Left ventricle myocardium inferior (tissue), 1 donor: ENCODE measurements at regions not wholly inside any gene's neighbourhood (a gene's known extent, or its start where the extent isn't known, plus 50 kb on each side); places are given as distances from the start of the nearest gene placed in this dataset.
"Not testable (repeated sequence)": the region's sequence is repeated elsewhere in the genome, so short reads cannot be mapped to it uniquely, and the experiment has no call there.

Experiments
- DNase-seq: peaks from one replicate; pipeline ENCODE4 v3.0.0-alpha.2; 2020
- H3K27ac ChIP-seq: fragments of 200-600 bp; replicated peaks from 2 replicates; pipeline ENCODE4 v1.8.0; 2021
- H3K27me3 ChIP-seq: fragments of 200-600 bp; 2 replicates; pipeline ENCODE4 v1.8.0; 2021; ENCODE audit warnings: low read depth
- H3K36me3 ChIP-seq: fragments of 200-600 bp; 2 replicates; pipeline ENCODE4 v1.8.0; 2021
- H3K4me1 ChIP-seq: fragments of 200-600 bp; 2 replicates; pipeline ENCODE4 v1.8.0; 2021
- H3K4me3 ChIP-seq: fragments of 200-600 bp; 2 replicates; pipeline ENCODE4 v1.8.0; 2021; ENCODE audit warnings: mild to moderate bottlenecking, moderate library complexity
- H3K9me3 ChIP-seq: fragments of 200-600 bp; replicated peaks from 2 replicates; pipeline ENCODE4 v1.8.0; 2021
- intact Hi-C: fragments of 100-400 bp; cut with micrococcal nuclease; formaldehyde crosslinking; loops from one replicate; pipeline ENCODE4 v1.11.0; 2022
- TF ChIP-seq, protein P1 (sequence below): fragments of 200-600 bp; IDR thresholded peaks from 2 replicates; pipeline ENCODE4 v1.8.0; 2021; ENCODE audit warnings: antibody characterized with exemption, mild to moderate bottlenecking, borderline replicate concordance
- donor health status: DM: no; HTN: yes; CAD: no; lungs with severe emphysema.

DNA sequence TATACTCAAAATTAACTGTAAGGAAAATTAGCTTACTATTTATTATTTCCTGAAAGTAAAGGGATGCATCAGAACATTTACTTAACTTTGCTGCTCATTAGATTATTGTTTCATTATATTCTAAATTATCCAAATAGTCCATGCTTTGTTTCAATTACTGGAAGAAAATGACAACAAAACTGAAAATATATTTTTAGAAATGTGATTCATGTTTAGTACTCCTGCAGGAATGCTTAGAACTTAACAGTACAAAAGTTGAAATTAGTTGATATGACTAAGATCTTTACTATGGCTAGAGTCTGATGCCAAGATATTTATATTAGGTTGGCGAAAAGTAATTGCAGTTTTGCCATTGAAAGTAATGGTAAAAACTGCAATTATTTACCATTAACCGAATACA, 660.5 kb upstream of the PABPC4L start:
- DNase-seq = no peak
- Histone ChIP-seq H3K27me3 (no peaks in the 10 kb centered on the region), H3K4me3 (no peak overlapping the region), H3K27ac (no peak overlapping the region), H3K9me3 (no peaks in the 10 kb centered on the region), H3K4me1 (no peaks in the 10 kb centered on the region), H3K36me3 (no peaks in the 10 kb centered on the region)
- TF ChIP-seq, protein P1, sequence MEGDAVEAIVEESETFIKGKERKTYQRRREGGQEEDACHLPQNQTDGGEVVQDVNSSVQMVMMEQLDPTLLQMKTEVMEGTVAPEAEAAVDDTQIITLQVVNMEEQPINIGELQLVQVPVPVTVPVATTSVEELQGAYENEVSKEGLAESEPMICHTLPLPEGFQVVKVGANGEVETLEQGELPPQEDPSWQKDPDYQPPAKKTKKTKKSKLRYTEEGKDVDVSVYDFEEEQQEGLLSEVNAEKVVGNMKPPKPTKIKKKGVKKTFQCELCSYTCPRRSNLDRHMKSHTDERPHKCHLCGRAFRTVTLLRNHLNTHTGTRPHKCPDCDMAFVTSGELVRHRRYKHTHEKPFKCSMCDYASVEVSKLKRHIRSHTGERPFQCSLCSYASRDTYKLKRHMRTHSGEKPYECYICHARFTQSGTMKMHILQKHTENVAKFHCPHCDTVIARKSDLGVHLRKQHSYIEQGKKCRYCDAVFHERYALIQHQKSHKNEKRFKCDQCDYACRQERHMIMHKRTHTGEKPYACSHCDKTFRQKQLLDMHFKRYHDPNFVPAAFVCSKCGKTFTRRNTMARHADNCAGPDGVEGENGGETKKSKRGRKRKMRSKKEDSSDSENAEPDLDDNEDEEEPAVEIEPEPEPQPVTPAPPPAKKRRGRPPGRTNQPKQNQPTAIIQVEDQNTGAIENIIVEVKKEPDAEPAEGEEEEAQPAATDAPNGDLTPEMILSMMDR = no peak
- intact Hi-C loops = no loop called here

DNA sequence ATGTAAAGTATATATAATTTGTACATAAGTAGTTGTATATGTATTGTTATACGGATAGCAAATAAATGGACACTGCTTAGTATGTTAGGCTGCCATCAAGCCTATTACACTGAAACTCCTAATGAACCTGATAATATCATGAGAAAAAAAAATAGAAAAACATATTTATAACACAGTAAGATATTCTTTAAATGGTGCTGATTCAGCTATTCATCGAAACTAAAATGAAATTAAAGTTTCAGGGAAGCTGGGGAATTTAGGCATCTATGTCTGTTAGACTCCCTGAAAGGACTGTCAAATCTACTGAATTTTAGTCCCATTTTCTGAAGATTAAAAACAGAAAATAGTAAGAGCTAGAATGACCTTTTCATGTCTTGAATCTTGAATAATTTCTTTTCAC, 647.1 kb upstream of the PABPC4L start:
- intact Hi-C loops = no loop called here
- TF ChIP-seq, protein P1 = no peak
- Histone ChIP-seq H3K4me3 (no peak overlapping the region), H3K27ac (no peak overlapping the region), H3K9me3 (peaks cover 31% of the 10 kb centered on the region), H3K27me3 (no peaks in the 10 kb centered on the region), H3K36me3 (no peaks in the 10 kb centered on the region), H3K4me1 (no peaks in the 10 kb centered on the region)
- DNase-seq = no peak

DNA sequence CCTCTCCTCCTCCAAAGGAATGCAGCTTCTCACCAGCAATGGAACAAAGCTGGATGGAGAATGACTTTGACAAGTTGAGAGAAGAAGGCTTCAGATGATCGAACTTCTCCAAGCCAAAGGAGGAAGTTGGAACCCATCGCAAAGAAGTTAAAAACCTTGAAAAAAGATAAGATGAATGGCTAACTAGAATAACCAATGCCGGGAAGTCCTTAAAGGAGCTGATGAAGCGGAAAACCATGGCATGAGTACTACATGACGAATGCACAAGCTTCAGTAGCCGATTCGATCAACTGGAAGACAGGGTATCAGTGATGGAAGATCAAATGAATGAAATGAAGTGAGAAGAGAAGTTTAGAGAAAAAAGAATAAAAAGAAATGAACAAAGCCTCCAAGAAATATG, 629.2 kb upstream of the PABPC4L start:
- H3K27ac ChIP-seq, H3K36me3 ChIP-seq, H3K4me3 ChIP-seq, DNase-seq, intact Hi-C loops, H3K27me3 ChIP-seq, H3K4me1 ChIP-seq: not testable (repeated sequence)
- H3K9me3 ChIP-seq = peaks cover 31% of the 10 kb centered on the region

DNA sequence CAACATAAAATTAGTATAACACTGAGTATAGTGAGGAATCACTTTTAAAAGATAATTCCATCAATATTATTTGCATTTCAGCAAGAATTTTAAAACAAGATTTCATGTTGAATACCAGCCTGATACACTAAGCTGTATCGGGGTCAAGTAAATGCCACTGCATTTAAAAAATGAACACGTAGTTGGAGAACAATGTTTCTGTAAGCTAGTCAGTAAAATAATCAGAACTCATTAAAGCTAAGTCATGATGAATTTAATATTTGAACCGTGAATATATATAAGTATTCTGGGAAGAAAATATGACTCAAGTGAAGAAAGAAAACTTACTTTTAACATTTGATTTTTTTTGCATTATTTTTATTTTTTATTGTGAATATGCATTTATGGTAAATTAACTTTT, 611.0 kb upstream of the PABPC4L start:
- Histone ChIP-seq H3K27ac (no peak overlapping the region), H3K4me3 (no peak overlapping the region), H3K4me1 (no peaks in the 10 kb centered on the region), H3K36me3 (no peaks in the 10 kb centered on the region), H3K27me3 (no peaks in the 10 kb centered on the region), H3K9me3 (peaks cover 21% of the 10 kb centered on the region)
- no peak for DNase-seq
- TF ChIP-seq, protein P1 = no peak
- intact Hi-C loops = no loop called here

DNA sequence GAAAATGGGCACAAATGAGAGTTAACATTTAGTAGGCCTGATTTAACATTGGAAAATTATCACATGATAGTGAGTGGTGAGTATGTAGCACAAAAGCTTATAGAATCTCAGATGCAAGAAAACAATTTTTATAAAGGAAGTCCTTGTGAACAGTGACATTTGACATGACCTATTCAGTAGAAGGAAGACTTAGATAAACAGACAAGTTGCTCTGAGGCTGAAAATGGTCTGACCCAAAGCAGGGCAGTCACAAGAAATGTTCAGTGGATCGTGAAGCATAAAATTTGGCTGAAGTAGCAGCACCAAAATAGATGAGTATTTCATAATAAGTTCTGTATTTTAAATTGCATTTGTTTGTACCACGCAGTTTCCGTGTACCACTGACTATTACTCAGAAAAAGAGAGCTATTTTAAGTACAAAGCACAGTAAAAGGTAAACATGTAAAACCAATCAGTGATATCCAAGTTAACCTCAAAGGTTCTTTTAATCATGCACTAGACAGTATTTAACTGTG, 605.7 kb upstream of the PABPC4L start:
- Histone ChIP-seq H3K36me3 (no peaks in the 10 kb centered on the region), H3K9me3 (no peaks in the 10 kb centered on the region), H3K4me1 (no peaks in the 10 kb centered on the region), H3K27me3 (no peaks in the 10 kb centered on the region), H3K27ac (no peak overlapping the region), H3K4me3 (no peak overlapping the region)
- intact Hi-C loops = no loop called here
- TF ChIP-seq, protein P1 = no peak
- DNase-seq = no peak

DNA sequence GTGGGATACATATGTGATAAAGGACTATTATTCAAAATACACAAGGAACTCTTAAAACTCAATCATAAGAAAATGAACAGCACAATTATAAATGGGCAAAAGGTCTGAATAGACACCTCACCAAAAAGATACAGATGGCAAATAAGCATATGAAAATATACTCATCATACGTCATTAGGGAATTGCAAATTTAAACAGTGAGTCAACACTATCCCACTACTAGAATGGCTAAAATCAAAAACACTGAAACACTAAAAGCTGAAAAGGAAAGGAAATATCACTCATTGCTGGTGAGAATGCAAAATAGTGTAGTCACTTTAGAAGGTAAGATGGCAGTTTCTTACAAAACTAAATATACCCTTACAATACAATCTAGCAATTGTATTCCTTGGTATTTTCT, 597.0 kb upstream of the PABPC4L start:
- no peak for DNase-seq

More for the DNA sequence above, 597.0 kb upstream of the PABPC4L start:
- Histone ChIP-seq H3K27ac (no peak overlapping the region), H3K4me1 (no peaks in the 10 kb centered on the region), H3K36me3 (no peaks in the 10 kb centered on the region), H3K9me3 (peaks cover 21% of the 10 kb centered on the region), H3K4me3 (no peak overlapping the region), H3K27me3 (no peaks in the 10 kb centered on the region)
- intact Hi-C loops = no loop called here
- TF ChIP-seq, protein P1 = no peak
